ENCODE measurements at regions not wholly inside any gene's neighbourhood (a gene's known extent, or its start where the extent isn't known, plus 50 kb on each side); places are given as distances from the start of the nearest gene placed in this dataset.
"Not testable (repeated sequence)": the region's sequence is repeated elsewhere in the genome, so short reads cannot be mapped to it uniquely, and the experiment has no call there.

DNA sequence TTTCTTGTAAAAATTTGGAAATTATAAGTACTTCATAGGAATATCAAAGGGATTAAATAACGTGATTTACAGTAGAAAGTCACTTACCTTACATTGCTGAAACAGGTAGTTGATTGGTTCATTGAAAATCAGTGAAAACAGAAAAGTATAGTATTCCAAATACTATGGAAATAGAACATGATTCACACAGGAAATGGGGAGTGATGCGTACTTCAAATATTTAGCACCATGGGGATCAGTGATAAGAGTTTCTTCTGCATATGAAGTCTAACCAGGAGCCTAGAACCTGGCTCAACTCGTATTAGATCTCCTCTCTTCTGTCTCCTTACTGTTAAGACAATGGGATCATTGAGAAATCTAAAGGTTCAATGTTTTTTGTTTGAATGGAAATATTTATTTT, 133.3 kb downstream of the FAM174A start:
- ChIA-PET CTCF (no interaction called here), POLR2A (interaction anchor here (0.6 kb wide), 1 partner anchor 125 kb away, joined by 3 read pairs; no protein-coding TSS in a partner anchor)
- intact Hi-C loops (cut with micrococcal nuclease): loop anchor here (5.0 kb wide), 2 partner anchors 49 to 114 kb away; no protein-coding TSS in a partner anchor
- H3K4me1 Mint-ChIP-seq (ENCODE audit: low read depth): peaks cover 10% of the 10 kb centered on the region
- no peaks in the 10 kb centered on the region for H3K27me3 Mint-ChIP-seq
- no peak overlapping the region for H3K27ac Mint-ChIP-seq
- no peaks in the 10 kb centered on the region for H3K9me3 Mint-ChIP-seq
- no peak overlapping the region for H3K4me3 Mint-ChIP-seq
- DNase-seq: no peak
- H3K36me3 Mint-ChIP-seq: peaks cover 3% of the 10 kb centered on the region

DNA sequence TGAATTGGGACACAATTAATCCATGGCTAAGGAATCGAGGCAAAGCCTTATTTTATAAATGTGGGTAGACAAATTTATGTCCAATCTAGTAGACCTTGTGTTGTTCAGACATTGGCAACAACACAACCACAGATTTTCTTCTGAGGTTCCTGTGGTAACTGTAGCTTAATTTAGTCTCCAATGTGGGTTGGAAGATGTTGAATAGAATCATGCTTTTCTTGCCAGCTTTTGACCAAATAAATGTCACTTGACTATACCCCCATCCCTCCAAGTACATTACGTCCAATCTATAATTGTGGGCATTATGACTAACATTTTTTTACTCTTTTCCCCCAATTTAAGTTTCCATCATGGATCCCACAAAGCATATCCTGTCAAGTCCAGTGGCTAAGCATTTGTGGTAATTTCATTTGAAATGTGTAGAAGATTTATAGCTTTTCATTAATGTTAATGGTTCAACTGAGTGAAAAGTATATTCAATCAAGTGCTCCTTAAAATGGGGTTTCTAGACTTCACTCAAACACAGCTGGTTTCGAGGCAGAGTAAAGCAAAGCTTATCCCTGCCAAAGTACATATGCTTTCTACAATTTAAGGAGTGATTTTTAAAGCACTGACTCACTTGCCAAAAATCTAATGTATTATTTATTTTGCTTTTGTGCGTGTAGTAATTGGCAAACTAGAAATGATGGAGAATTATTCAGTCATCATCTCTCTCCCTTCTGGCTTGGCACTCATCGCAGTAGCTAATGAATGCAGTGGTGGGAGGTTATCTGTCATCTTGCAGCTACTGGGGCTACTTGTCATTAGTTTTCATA, 141.8 kb downstream of the FAM174A start:
- DNase-seq: no peak
- no peak overlapping the region for H3K4me3 Mint-ChIP-seq
- peaks cover 13% of the 10 kb centered on the region for H3K9me3 Mint-ChIP-seq
- no peaks in the 10 kb centered on the region for H3K27me3 Mint-ChIP-seq
- ChIA-PET POLR2A (no interaction called here), CTCF (interaction anchor here (1.2 kb wide), 1 partner anchor 15 kb away, joined by 3 read pairs; no protein-coding TSS in a partner anchor)
- peaks cover 3% of the 10 kb centered on the region for H3K36me3 Mint-ChIP-seq
- no peak overlapping the region for H3K27ac Mint-ChIP-seq
- intact Hi-C loops (cut with micrococcal nuclease): no loop called here
- no peaks in the 10 kb centered on the region for H3K4me1 Mint-ChIP-seq (ENCODE audit: low read depth)

DNA sequence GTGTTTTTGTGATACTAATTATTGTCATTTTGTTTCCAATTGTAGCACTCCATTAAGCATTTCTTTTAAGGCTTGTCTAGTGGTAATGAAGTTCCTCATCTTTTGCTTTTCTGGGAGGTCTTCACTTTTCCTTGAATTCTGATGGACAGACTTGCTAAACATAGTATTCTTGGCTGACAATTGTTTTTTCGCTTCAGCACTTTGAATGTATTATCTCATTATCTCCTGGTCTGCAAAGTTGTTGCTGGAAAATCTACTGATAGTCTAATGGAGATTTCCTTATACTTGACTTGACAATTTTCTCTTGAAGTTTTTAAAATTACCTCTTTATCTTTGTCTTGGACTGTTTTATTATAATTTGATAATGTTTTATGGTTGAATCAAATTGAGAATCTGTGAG, 147.5 kb downstream of the FAM174A start:
- H3K36me3 Mint-ChIP-seq: peaks cover 4% of the 10 kb centered on the region
- H3K4me3 Mint-ChIP-seq: no peak overlapping the region
- intact Hi-C loops (cut with micrococcal nuclease): no loop called here
- no peaks in the 10 kb centered on the region for H3K27me3 Mint-ChIP-seq
- H3K4me1 Mint-ChIP-seq (ENCODE audit: low read depth): no peaks in the 10 kb centered on the region
- no peak for DNase-seq
- ChIA-PET CTCF (no interaction called here), POLR2A (no interaction called here)
- H3K27ac Mint-ChIP-seq: no peak overlapping the region
- H3K9me3 Mint-ChIP-seq: peaks cover 36% of the 10 kb centered on the region

DNA sequence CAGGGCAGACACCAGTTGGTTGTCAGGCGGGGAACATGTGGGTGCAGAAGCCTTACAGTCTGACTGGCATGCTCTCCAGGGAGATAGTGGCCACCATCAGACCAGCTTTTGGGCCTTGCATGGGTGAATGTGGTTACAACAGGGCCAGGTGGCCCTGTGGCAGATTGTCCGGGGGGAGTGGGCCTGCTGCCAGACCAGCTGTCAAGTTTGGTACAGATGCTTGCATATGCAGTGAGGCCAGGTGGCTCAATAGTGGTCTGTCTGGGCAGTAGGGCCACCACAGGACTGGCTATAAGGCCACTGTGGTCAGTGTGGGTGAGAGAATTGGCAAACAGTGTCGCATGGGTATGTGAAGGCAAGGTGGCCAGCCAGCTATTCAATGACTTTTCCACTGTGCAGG, 148.7 kb downstream of the FAM174A start:
- ChIA-PET CTCF (no interaction called here), POLR2A (interaction anchor here (0.7 kb wide), 1 partner anchor 75 kb away, joined by 3 read pairs; no protein-coding TSS in a partner anchor)
- Mint-ChIP-seq H3K36me3 (peaks cover 4% of the 10 kb centered on the region), H3K4me1 (ENCODE audit: low read depth) (no peaks in the 10 kb centered on the region), H3K27me3 (no peaks in the 10 kb centered on the region), H3K9me3 (peaks cover 36% of the 10 kb centered on the region), H3K4me3 (no peak overlapping the region), H3K27ac (no peak overlapping the region)
- no peak for DNase-seq
- intact Hi-C loops (cut with micrococcal nuclease): no loop called here

DNA sequence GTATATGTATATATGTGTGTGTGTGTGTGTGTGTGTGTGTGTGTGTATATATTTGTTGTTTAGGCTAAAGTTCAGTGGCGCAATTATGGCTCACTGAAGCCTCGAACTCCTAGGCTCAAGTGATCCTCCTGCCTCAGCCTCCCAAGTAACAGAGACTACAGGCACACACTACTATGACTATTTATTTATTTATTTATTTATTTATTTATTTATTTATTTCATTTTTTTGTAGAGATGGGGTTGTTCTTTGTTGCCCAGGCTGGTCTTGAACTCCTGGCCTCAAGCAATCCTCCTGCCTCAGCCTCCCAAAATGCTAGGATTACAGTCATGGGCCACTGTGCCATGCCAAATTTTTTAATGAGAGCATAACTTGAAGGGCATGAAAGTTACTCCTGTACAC, 149.9 kb downstream of the FAM174A start:
- H3K27ac Mint-ChIP-seq; POLR2A ChIA-PET; H3K36me3 Mint-ChIP-seq; intact Hi-C loops (cut with micrococcal nuclease); DNase-seq; H3K27me3 Mint-ChIP-seq; CTCF ChIA-PET; H3K4me3 Mint-ChIP-seq; H3K4me1 Mint-ChIP-seq (ENCODE audit: low read depth): not testable (repeated sequence)
- H3K9me3 Mint-ChIP-seq: peaks cover 30% of the 10 kb centered on the region

DNA sequence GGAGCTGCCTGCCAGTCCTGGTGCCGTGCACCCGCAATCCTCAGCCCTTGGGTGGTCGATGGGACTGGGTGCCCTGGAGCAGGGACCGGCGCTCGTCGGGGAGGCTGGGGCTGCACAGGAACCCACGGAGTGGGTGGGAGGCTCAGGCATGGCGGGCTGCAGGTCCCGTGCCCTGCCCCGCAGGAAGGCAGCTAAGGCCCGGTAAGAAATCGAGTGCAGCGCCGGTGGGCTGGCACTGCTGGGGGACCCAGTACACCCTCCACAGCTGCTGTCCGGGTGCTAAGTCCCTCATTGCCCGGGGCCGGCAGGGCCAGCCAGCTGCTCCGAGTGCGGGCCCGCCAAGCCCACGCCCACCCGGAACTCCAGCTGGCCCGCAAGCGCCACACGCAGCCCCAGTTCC, 153.7 kb downstream of the FAM174A start:
- DNase-seq; H3K36me3 Mint-ChIP-seq; H3K4me3 Mint-ChIP-seq; CTCF ChIA-PET; POLR2A ChIA-PET; H3K27ac Mint-ChIP-seq; intact Hi-C loops (cut with micrococcal nuclease); H3K27me3 Mint-ChIP-seq; H3K9me3 Mint-ChIP-seq; H3K4me1 Mint-ChIP-seq (ENCODE audit: low read depth): not testable (repeated sequence)

DNA sequence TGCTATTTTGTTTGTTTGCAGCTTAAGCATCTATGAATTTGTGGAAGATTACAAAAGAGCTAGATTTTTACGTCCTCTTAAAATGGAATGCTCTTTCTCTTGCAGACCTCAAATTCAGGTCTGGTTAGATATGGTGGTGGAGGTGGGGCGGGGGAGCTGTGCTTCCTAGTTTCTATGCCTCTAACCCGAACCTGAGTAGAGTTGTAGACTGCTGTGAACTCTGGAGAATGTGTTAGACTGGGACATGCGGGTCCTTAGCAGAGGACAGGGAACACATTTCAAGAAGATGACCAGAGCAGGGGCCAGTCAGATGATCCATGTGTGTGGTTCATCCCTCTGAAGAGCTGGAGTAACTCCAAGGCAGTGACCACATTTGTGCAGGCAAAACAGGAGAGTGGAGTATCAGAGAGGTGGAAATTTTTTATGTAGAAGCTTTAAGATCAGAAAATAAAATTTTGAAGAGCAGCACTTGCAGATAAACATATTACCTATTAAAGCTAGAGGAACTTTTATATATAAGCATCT, 154.9 kb downstream of the FAM174A start:
- intact Hi-C loops (cut with micrococcal nuclease): no loop called here
- Mint-ChIP-seq H3K9me3 (no peaks in the 10 kb centered on the region), H3K4me1 (ENCODE audit: low read depth) (no peaks in the 10 kb centered on the region), H3K36me3 (no peaks in the 10 kb centered on the region), H3K27ac (no peak overlapping the region), H3K27me3 (no peaks in the 10 kb centered on the region), H3K4me3 (no peak overlapping the region)
- DNase-seq: no peak
- CTCF ChIA-PET: interaction anchor here (1.2 kb wide), 1 partner anchor 8 kb away, joined by 6 read pairs; no protein-coding TSS in a partner anchor
- POLR2A ChIA-PET: no interaction called here

DNA sequence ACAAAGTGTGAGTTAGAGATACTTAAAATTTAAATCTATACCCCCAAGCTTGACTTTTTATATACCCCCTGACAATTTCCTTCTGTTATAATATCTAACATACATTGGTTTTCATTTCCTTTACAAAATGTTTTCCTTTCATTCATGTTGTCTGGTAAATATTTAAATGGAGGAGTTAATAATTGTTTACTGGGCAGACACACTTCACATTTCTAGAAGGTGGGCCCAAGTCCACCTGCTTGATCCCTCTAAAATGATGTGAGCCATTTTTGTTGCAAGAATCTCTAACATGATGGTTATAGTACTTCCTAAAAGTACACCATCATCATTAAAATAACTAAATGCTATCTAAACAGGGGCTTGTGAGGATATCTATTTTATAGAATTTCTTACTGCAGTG, 155.9 kb downstream of the FAM174A start:
- no peaks in the 10 kb centered on the region for H3K36me3 Mint-ChIP-seq
- no peak overlapping the region for H3K4me3 Mint-ChIP-seq
- no peaks in the 10 kb centered on the region for H3K9me3 Mint-ChIP-seq
- no peaks in the 10 kb centered on the region for H3K27me3 Mint-ChIP-seq
- no peak for DNase-seq
- no peaks in the 10 kb centered on the region for H3K4me1 Mint-ChIP-seq (ENCODE audit: low read depth)
- ChIA-PET POLR2A (no interaction called here), CTCF (no interaction called here)
- intact Hi-C loops (cut with micrococcal nuclease): no loop called here
- H3K27ac Mint-ChIP-seq: no peak overlapping the region

DNA sequence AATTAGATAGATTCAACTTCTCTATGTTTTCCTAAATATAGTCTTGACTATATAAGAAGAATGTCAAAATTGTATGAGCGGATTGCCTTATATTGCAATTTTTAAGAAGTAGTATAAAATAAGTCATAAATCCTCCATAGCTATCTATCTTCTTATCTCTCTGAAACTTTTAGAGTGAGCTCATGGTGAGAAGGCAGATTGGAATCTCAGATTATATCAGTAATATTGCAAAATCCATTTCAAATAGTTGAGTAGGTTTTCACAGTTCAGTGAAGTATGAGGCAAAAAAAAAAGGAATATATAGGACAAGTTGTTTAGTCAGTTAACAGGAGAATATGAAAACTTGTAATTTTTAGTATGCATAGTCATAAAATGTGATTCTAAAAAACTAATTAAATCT, 156.4 kb downstream of the FAM174A start:
- no peak overlapping the region for H3K4me3 Mint-ChIP-seq
- H3K9me3 Mint-ChIP-seq: no peaks in the 10 kb centered on the region
- POLR2A ChIA-PET: no interaction called here
- no peaks in the 10 kb centered on the region for H3K27me3 Mint-ChIP-seq
- CTCF ChIA-PET: no interaction called here
- DNase-seq: no peak
- H3K36me3 Mint-ChIP-seq: no peaks in the 10 kb centered on the region
- intact Hi-C loops (cut with micrococcal nuclease): no loop called here
- H3K4me1 Mint-ChIP-seq (ENCODE audit: low read depth): no peaks in the 10 kb centered on the region
- H3K27ac Mint-ChIP-seq: no peak overlapping the region

DNA sequence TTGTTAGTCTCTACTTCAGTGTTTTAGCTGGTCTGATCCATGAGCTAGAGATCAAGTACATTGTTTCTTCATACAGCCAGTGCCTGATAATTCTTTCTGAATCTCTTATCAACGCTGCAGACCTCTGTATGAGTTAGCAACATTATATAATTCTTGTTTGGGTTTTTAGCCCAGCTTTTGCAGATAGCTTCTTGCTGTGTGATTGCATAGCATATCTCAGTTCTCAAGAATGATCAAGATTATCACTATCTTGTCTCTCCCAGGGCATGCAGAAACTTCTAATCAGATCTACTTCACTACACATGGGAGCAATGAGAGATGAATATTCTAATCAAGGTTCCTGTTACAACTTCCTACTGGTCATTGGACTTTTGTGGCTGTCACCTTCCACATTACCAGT, 158.3 kb downstream of the FAM174A start:
- Mint-ChIP-seq H3K27ac (no peak overlapping the region), H3K9me3 (no peaks in the 10 kb centered on the region), H3K27me3 (no peaks in the 10 kb centered on the region), H3K4me3 (no peak overlapping the region), H3K4me1 (ENCODE audit: low read depth) (no peaks in the 10 kb centered on the region), H3K36me3 (no peaks in the 10 kb centered on the region)
- intact Hi-C loops (cut with micrococcal nuclease): no loop called here
- ChIA-PET CTCF (interaction anchor here (0.6 kb wide), 1 partner anchor 201 kb away, joined by 3 read pairs; no protein-coding TSS in a partner anchor), POLR2A (no interaction called here)
- no peak for DNase-seq

DNA sequence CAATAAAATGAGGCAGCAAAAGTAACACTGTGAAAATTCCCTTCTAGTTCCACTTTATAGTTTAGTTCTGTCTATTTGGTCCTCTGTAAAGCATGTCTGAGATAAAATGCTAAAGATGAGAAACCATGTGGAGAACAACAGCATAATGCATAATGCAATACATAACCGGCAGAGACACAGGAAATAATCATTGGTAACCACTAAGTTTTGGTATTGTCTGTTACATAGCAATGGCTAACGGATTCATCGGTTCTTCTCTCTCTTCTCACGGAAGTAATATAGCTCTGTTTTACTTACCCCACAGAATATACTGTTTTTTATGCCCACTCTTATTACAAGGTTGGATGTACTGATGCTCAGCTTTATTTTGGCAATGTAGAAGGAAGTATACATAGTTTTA, 158.9 kb downstream of the FAM174A start:
- Mint-ChIP-seq H3K36me3 (no peaks in the 10 kb centered on the region), H3K4me3 (no peak overlapping the region), H3K27me3 (no peaks in the 10 kb centered on the region), H3K27ac (no peak overlapping the region), H3K9me3 (no peaks in the 10 kb centered on the region), H3K4me1 (ENCODE audit: low read depth) (no peaks in the 10 kb centered on the region)
- ChIA-PET CTCF (no interaction called here), POLR2A (no interaction called here)
- intact Hi-C loops (cut with micrococcal nuclease): no loop called here
- DNase-seq: no peak

DNA sequence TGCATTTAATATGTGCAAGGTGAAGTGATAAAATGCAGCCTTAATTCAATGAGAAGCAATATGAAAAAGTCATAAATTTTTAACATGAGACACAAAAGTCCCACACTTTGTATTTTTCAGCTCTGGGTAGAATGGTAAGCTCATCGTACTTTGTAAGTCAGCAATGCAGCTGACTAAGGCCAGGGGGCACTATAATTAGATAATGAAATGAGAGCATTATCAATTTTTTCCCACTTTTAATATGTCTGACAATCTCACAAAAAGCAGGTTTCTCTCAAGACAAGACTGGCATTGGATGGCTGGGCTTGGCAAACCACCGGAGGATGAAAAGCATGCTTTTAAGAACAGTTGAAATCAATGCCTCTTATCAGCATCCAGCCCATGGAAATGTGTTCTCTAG, 162.8 kb downstream of the FAM174A start:
- Mint-ChIP-seq H3K36me3 (no peaks in the 10 kb centered on the region), H3K4me1 (ENCODE audit: low read depth) (no peaks in the 10 kb centered on the region), H3K9me3 (no peaks in the 10 kb centered on the region), H3K4me3 (no peak overlapping the region), H3K27ac (no peak overlapping the region), H3K27me3 (no peaks in the 10 kb centered on the region)
- POLR2A ChIA-PET: no interaction called here
- CTCF ChIA-PET: interaction anchor here (0.7 to 1.3 kb wide), 2 partner anchors 8 kb away, joined by 3 to 6 read pairs; no protein-coding TSS in a partner anchor
- intact Hi-C loops (cut with micrococcal nuclease): no loop called here
- no peak for DNase-seq

DNA sequence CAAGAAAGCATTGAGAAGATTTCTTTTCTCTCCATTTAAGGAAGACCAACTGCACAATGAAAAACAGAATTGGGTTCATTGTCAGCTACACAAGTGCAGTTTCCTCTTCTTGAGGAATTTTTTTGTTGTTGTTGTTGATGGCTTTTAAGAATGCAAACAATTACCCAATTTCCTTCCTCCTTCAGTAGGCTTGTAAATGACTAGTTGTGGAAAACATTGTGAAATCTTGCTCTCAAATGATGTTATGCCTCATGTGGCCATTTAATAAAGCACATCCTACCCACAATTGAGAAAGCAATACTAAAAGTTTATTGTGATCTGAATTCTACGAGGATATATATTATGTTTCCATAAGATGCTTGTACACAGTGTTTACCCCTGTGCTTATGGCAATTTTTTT, 171.6 kb downstream of the FAM174A start:
- Mint-ChIP-seq H3K27ac (no peak overlapping the region), H3K4me3 (no peak overlapping the region), H3K27me3 (no peaks in the 10 kb centered on the region), H3K4me1 (ENCODE audit: low read depth) (no peaks in the 10 kb centered on the region), H3K9me3 (peaks cover 3% of the 10 kb centered on the region), H3K36me3 (no peaks in the 10 kb centered on the region)
- POLR2A ChIA-PET: no interaction called here
- CTCF ChIA-PET: interaction anchor here (1.1 kb wide), 1 partner anchor 9 kb away, joined by 3 read pairs; no protein-coding TSS in a partner anchor
- DNase-seq: no peak
- intact Hi-C loops (cut with micrococcal nuclease): no loop called here
